AG04450 (cell line): ENCODE measurements at regions not wholly inside any gene's neighbourhood (a gene's known extent, or its start where the extent isn't known, plus 50 kb on each side); places are given as distances from the start of the nearest gene placed in this dataset.

ENCODE experiments used
- CTCF ChIA-PET: fragments of 300-600, 350-600 bp; formaldehyde crosslinking; extraction: SDS; loops from one replicate; lab custom pipeline; 2022; ENCODE audit warnings: antibody characterized with exemption, inconsistent platforms; lab: Charles Lee
- POLR2A ChIA-PET: fragments of 350-600 bp; formaldehyde crosslinking; extraction: SDS; loops from one replicate; lab custom pipeline; 2021; ENCODE audit warnings: antibody characterized with exemption, inconsistent platforms; lab: Yijun Ruan, JAX
- DNase-seq: peaks from one replicate; pipeline ENCODE4 v3.0.0-alpha.2; 2011; ENCODE audit warnings: low read depth, low spot score
- H3K27ac ChIP-seq: one replicate; pipeline ENCODE4 v1.5.1; 2012; ENCODE audit warnings: low read depth, low read length, control low read depth
- H3K27me3 ChIP-seq: one replicate; pipeline ENCODE4 v1.6.0; 2012; ENCODE audit warnings: low read length; ENCODE audit not compliant: control insufficient read depth, insufficient read depth
- H3K4me3 ChIP-seq: 2 replicates; pipeline ENCODE4 v1.5.1; 2011; ENCODE audit warnings: mild to moderate bottlenecking, low read depth, low read length, control low read depth
- H3K9me3 ChIP-seq: 2 replicates; pipeline ENCODE4 v1.5.1; 2012; ENCODE audit warnings: low read length; ENCODE audit not compliant: control insufficient read depth, insufficient read depth
- TF ChIP-seq, protein P1 (sequence below): IDR thresholded peaks from 2 replicates; pipeline ENCODE4 v1.5.1; 2011; ENCODE audit warnings: low read depth, low read length, control low read depth, inconsistent platforms

DNA sequence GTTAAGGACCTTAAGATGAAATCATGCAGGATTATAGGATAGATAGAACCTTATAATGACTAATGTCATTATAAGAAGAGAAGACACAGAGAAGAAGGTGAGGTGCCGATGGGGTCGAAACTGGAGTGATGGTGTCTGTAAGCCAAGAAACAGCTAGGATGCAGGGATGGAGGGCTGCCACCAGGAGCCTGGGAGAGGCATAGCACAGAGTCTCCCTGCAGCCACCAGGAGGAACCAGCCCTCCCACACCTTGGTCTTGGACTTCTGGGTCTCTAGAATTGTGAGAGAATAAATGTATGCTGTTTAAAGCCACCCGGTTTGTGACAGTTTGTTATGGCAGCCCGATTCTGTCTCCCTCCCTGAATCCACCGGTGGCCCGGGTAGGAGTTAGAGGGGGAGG, 337.2 kb upstream of the AJAP1 start:
- H3K27me3 ChIP-seq, result no peaks in the 10 kb centered on the region
- H3K9me3 ChIP-seq, result peaks cover 57% of the 10 kb centered on the region
- H3K27ac ChIP-seq, result no peak overlapping the region
- no peak for DNase-seq
- H3K4me3 ChIP-seq, result no peak overlapping the region
- ChIA-PET CTCF (no interaction called here), POLR2A (no interaction called here)
- TF ChIP-seq, protein P1, sequence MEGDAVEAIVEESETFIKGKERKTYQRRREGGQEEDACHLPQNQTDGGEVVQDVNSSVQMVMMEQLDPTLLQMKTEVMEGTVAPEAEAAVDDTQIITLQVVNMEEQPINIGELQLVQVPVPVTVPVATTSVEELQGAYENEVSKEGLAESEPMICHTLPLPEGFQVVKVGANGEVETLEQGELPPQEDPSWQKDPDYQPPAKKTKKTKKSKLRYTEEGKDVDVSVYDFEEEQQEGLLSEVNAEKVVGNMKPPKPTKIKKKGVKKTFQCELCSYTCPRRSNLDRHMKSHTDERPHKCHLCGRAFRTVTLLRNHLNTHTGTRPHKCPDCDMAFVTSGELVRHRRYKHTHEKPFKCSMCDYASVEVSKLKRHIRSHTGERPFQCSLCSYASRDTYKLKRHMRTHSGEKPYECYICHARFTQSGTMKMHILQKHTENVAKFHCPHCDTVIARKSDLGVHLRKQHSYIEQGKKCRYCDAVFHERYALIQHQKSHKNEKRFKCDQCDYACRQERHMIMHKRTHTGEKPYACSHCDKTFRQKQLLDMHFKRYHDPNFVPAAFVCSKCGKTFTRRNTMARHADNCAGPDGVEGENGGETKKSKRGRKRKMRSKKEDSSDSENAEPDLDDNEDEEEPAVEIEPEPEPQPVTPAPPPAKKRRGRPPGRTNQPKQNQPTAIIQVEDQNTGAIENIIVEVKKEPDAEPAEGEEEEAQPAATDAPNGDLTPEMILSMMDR, result no peak

- DNase-seq, result no peak
- ChIA-PET CTCF (no interaction called here), POLR2A (no interaction called here)
- no peak overlapping the region for H3K4me3 ChIP-seq
- H3K27ac ChIP-seq, result no peak overlapping the region
- TF ChIP-seq, protein P1, result no peak
- H3K9me3 ChIP-seq, result peaks cover 71% of the 10 kb centered on the region
- H3K27me3 ChIP-seq, result no peaks in the 10 kb centered on the region
Observed at GRCh38 chr1:4318720-4319119, 335.7 kb upstream of the AJAP1 start.

DNA sequence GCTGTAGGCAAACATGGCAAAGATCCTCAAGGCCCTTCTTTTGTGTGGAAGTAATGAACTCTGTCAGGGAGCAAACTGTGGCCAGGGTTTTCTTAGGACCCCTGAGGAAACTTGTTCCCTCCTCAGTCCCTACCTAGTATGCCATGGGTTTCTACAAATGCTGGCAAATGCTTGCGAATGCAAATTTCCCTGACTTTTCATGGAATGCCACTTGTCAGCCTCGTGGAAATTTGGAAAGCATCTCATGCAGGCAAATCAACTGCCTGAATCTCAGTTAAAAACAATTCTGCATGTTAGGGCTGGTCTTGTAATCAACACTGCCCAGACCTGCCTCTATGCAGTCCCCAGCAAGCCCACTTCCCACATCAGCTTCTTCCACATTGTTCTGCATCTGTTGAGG, 334.9 kb upstream of the AJAP1 start:
- TF ChIP-seq, protein P1, result no peak
- ChIA-PET CTCF (no interaction called here), POLR2A (no interaction called here)
- no peak for DNase-seq
- Histone ChIP-seq H3K4me3 (no peak overlapping the region), H3K27me3 (no peaks in the 10 kb centered on the region), H3K27ac (no peak overlapping the region), H3K9me3 (peaks cover 70% of the 10 kb centered on the region)

- no peak for DNase-seq
- Histone ChIP-seq H3K27ac (no peak overlapping the region), H3K9me3 (peaks cover 87% of the 10 kb centered on the region), H3K4me3 (no peak overlapping the region), H3K27me3 (no peaks in the 10 kb centered on the region)
- ChIA-PET CTCF (no interaction called here), POLR2A (no interaction called here)
- TF ChIP-seq, protein P1, result no peak
Observed at GRCh38 chr1:4322881-4323280, 331.5 kb upstream of the AJAP1 start.

DNA sequence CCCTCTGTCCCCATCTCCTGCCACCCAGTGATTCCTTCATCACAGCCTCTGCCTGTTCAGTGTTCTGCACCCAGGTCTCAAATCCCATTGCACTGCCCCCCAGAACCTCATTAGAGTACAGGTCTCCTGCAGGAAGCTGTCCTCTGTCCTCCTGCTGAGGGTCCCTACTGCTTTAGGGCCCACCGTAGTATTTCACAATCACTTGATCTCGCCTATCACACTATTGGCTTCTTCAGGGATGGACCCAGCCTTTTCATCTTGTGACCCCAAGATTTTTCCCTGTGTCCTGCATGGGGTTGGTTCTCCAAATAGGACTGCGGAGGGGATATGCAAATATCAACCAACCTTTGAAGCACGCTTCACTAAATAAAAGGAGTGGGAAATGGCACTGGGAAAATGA, 331.1 kb upstream of the AJAP1 start:
- CTCF ChIA-PET, result no interaction called here
- Histone ChIP-seq H3K4me3 (no peak overlapping the region), H3K9me3 (peaks cover 88% of the 10 kb centered on the region), H3K27me3 (no peaks in the 10 kb centered on the region), H3K27ac (no peak overlapping the region)
- POLR2A ChIA-PET, result no interaction called here
- TF ChIP-seq, protein P1, result no peak
- no peak for DNase-seq
